Endothelial cell of umbilical vein (primary cell): ENCODE measurements at regions not wholly inside any gene's neighbourhood (a gene's known extent, or its start where the extent isn't known, plus 50 kb on each side); places are given as distances from the start of the nearest gene placed in this dataset.

Source experiments
- BruUV-seq: library from RNA; stranded (reverse); fragments of 400-500 nt; replicated peaks from 2 replicates; lab custom pipeline; 2021; lab: Mats Ljungman, UMichigan
- CTCF ChIA-PET: fragments of 300-600, 350-600 bp; sonication (Branson Sonifier 250); formaldehyde crosslinking; loops from one replicate; lab custom pipeline; 2021; ENCODE audit warnings: antibody characterized with exemption, inconsistent platforms; lab: Charles Lee
- POLR2A ChIA-PET: fragments of 300-600, 350-600 bp; sonication (Branson Sonifier 250); formaldehyde crosslinking; loops from one replicate; lab custom pipeline; 2021; ENCODE audit warnings: antibody characterized with exemption, inconsistent platforms; lab: Charles Lee
- DNase-seq: peaks from one replicate; pipeline ENCODE4 v3.0.0-alpha.2; 2011; ENCODE audit warnings: low read depth, low spot score
- FAIRE-seq: peaks from 2 replicates; lab custom pipeline; 2011; peaks lifted over from hg19 to GRCh38; lab: Jason Lieb, UNC
- H2AFZ ChIP-seq: 2 replicates; pipeline ENCODE4 v1.6.0; 2012; ENCODE audit warnings: low read depth, low read length, control low read depth, inconsistent platforms
- H3K27ac ChIP-seq: 2 replicates; pipeline ENCODE4 v1.5.1; 2011; ENCODE audit warnings: low read depth, mild to moderate bottlenecking, control low read depth, low read length, moderate library complexity; ENCODE audit not compliant: insufficient read depth
- H3K27me3 ChIP-seq, 2 experiments: 2 replicates each; pipeline versions ENCODE4 v1.6.0 to v1.6.1; 2011; ENCODE audit warnings: low read length in 2 of 2, mixed read lengths in 1 of 2; ENCODE audit not compliant: control insufficient read depth in 2 of 2, insufficient read depth in 2 of 2
- H3K36me3 ChIP-seq, 2 experiments: 2 replicates in 1 of 2; 3 replicates in 1 of 2; pipeline ENCODE4 v1.5.1; 2011; ENCODE audit warnings: low read length in 2 of 2, mild to moderate bottlenecking in 1 of 2, moderate library complexity in 1 of 2; ENCODE audit not compliant: control insufficient read depth in 2 of 2, insufficient read depth in 2 of 2; ENCODE audit errors: extremely low read depth in 1 of 2
- H3K4me1 ChIP-seq: 3 replicates; pipeline ENCODE4 v1.5.1; 2011; ENCODE audit warnings: mild to moderate bottlenecking, low read length; ENCODE audit not compliant: control insufficient read depth, insufficient read depth; ENCODE audit errors: extremely low read depth
- H3K4me2 ChIP-seq: 2 replicates; pipeline ENCODE4 v1.6.1; 2011; ENCODE audit warnings: low read length, control low read depth, mixed read lengths; ENCODE audit not compliant: insufficient read depth
- H3K4me3 ChIP-seq, 3 experiments: fragments of 200-600 bp in 1 of 3; sonication (generic), shearing (Covaris generic) in 1 of 3; replicated peaks in 1 of 3; 2 replicates each; pipeline ENCODE4 v1.5.1; 2011 to 2016; ENCODE audit warnings: control low read depth in 3 of 3, low read length in 3 of 3, mild to moderate bottlenecking in 2 of 3, inconsistent platforms in 1 of 3, low read depth in 1 of 3, moderate library complexity in 1 of 3; ENCODE audit not compliant: insufficient read depth in 1 of 3
- H3K79me2 ChIP-seq: 2 replicates; pipeline ENCODE4 v1.6.0; 2012; ENCODE audit warnings: low read length, inconsistent platforms; ENCODE audit not compliant: control insufficient read depth, insufficient read depth
- H3K9ac ChIP-seq: replicated peaks from 2 replicates; pipeline ENCODE3; 2011; ENCODE audit warnings: low read length, control low read depth; ENCODE audit not compliant: insufficient read depth; ENCODE audit errors: extremely low read depth
- H3K9me1 ChIP-seq: replicated peaks from 3 replicates; pipeline ENCODE4 v1.6.0; 2011; ENCODE audit warnings: mild to moderate bottlenecking, low read length; ENCODE audit not compliant: control insufficient read depth, insufficient read depth; ENCODE audit errors: extremely low read depth
- H3K9me3 ChIP-seq: replicated peaks from 2 replicates; pipeline ENCODE4 v1.5.1; 2012; ENCODE audit warnings: low read length, inconsistent platforms; ENCODE audit not compliant: control insufficient read depth, insufficient read depth
- H4K20me1 ChIP-seq: replicated peaks from 2 replicates; pipeline ENCODE3; 2011; ENCODE audit warnings: mild to moderate bottlenecking, low read length; ENCODE audit not compliant: control insufficient read depth, insufficient read depth; ENCODE audit errors: extremely low read depth
- CTCF ChIP-seq, 2 donors: IDR thresholded peaks; 1 replicate in 1 of 2; 2 replicates in 1 of 2; pipeline ENCODE4 v1.5.1; 2011; ENCODE audit warnings: low read length in 2 of 2, mild to moderate bottlenecking in 2 of 2, moderate library complexity in 2 of 2, control low read depth in 1 of 2, inconsistent platforms in 1 of 2, low read depth in 1 of 2; ENCODE audit not compliant: insufficient read depth in 1 of 2; ENCODE audit errors: extremely low read depth in 1 of 2
- EZH2 ChIP-seq: IDR thresholded peaks from 2 replicates; pipeline ENCODE4 v1.6.1; 2012; ENCODE audit warnings: borderline replicate concordance, low read depth, mild to moderate bottlenecking, moderate library complexity, low read length, inconsistent platforms; ENCODE audit not compliant: severe bottlenecking
- FOS ChIP-seq: IDR thresholded peaks from 2 replicates; pipeline ENCODE4 v1.6.1; 2011; ENCODE audit warnings: mild to moderate bottlenecking, low read length, moderate library complexity, borderline replicate concordance; ENCODE audit not compliant: insufficient read depth
- GATA2 ChIP-seq: IDR thresholded peaks from 2 replicates; pipeline ENCODE4 v1.7.0; 2011; ENCODE audit warnings: low read depth, mild to moderate bottlenecking, moderate library complexity, mixed read lengths, low read length; ENCODE audit not compliant: insufficient read length, insufficient read depth
- JUN ChIP-seq: IDR thresholded peaks from 2 replicates; pipeline ENCODE4 v1.6.1; 2011; ENCODE audit warnings: borderline replicate concordance, low read depth; ENCODE audit not compliant: insufficient read length, insufficient read depth
- MAX ChIP-seq: IDR thresholded peaks from 2 replicates; pipeline ENCODE4 v1.6.1; 2011; ENCODE audit not compliant: insufficient read depth, insufficient read length
- MYC ChIP-seq: IDR thresholded peaks from one replicate; pipeline ENCODE4 v1.6.1; 2011; ENCODE audit warnings: mild to moderate bottlenecking, low read depth, low read length
- POLR2A ChIP-seq: IDR thresholded peaks from 2 replicates; pipeline ENCODE4 v1.6.1; 2012; ENCODE audit warnings: low read depth, mild to moderate bottlenecking, control low read depth, low read length
- POLR2AphosphoS5 ChIP-seq: IDR thresholded peaks from 2 replicates; pipeline ENCODE4 v1.6.1; 2012; ENCODE audit warnings: low read depth, mild to moderate bottlenecking, control low read depth, low read length, moderate library complexity; ENCODE audit not compliant: insufficient read depth
- dilution Hi-C: fragments of 300-500 bp; cut with MboI; formaldehyde crosslinking; loops from one replicate; pipeline ENCODE4 v1.15.0; 2019; ENCODE audit warnings: low sequenced_read_pairs; ENCODE audit not compliant: extremely low pct_ligation_motif_present
- intact Hi-C: fragments of 100-400 bp; cut with micrococcal nuclease; formaldehyde crosslinking; loops from one replicate; pipeline ENCODE4 v1.10.0; 2022

GRCh38 chr16:66269617-66270332 is 96.7 kb upstream of the CDH5 start:
- no peak for DNase-seq
- no TSS peak for BruUV-seq
- Histone ChIP-seq H3K79me2 (no peaks in the 10 kb centered on the region), H3K36me3 (no peaks in the 10 kb centered on the region), H3K4me3 (peak overlapping the region in 1 of 3 experiments; percentile 25), H3K9me3 (no peaks in the 10 kb centered on the region), H3K27me3 (peaks cover 0 to 7% of the 10 kb centered on the region in 2 experiments), H3K4me1 (peaks cover 3% of the 10 kb centered on the region), H3K4me2 (peak overlapping the region; percentile 20), H2AFZ (peak overlapping the region; percentile 49), H3K9me1 (no peaks in the 10 kb centered on the region), H3K27ac (no peak overlapping the region), H4K20me1 (no peaks in the 10 kb centered on the region), H3K9ac (no peak overlapping the region)
- intact Hi-C loops (loop anchor here (2.0 kb wide), 2 partner anchors 565 to 1149 kb away; no protein-coding TSS in a partner anchor), dilution Hi-C loops (no loop called here)
- TF ChIP-seq MYC (no peak), POLR2AphosphoS5 (no peak), JUN (no peak), MAX (no peak), EZH2 (no peak), GATA2 (no peak), CTCF (IDR thresholded peaks at IDR 0.05; ENCODE audit: extremely low read depth in 1 of 2, insufficient read depth in 1 of 2, low read depth in 1 of 2, low read length in 2 of 2) (no peak), POLR2A (no peak), FOS (no peak)
- CTCF ChIA-PET, result interaction anchor here (0.7 to 1.5 kb wide), 3 partner anchors 8 to 1087 kb away, joined by 3 to 8 read pairs (median 3); no protein-coding TSS in a partner anchor
- FAIRE-seq, result no peak
- POLR2A ChIA-PET, result no interaction called here
